ENCODE measurements at regions not wholly inside any gene's neighbourhood (a gene's known extent, or its start where the extent isn't known, plus 50 kb on each side); places are given as distances from the start of the nearest gene placed in this dataset.

- no peak for DNase-seq (ENCODE audit: extremely low read depth, insufficient read length)
- H3K4me3 ChIP-seq (replicated peaks; ENCODE audit: low read depth, low read length): no peak overlapping the region
- H3K27me3 ChIP-seq (replicated peaks; ENCODE audit: control insufficient read depth, insufficient read depth, low read length): peaks cover 2% of the 10 kb centered on the region
- TF ChIP-seq, protein P1, sequence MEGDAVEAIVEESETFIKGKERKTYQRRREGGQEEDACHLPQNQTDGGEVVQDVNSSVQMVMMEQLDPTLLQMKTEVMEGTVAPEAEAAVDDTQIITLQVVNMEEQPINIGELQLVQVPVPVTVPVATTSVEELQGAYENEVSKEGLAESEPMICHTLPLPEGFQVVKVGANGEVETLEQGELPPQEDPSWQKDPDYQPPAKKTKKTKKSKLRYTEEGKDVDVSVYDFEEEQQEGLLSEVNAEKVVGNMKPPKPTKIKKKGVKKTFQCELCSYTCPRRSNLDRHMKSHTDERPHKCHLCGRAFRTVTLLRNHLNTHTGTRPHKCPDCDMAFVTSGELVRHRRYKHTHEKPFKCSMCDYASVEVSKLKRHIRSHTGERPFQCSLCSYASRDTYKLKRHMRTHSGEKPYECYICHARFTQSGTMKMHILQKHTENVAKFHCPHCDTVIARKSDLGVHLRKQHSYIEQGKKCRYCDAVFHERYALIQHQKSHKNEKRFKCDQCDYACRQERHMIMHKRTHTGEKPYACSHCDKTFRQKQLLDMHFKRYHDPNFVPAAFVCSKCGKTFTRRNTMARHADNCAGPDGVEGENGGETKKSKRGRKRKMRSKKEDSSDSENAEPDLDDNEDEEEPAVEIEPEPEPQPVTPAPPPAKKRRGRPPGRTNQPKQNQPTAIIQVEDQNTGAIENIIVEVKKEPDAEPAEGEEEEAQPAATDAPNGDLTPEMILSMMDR (IDR thresholded peaks at IDR 0.05; ENCODE audit: insufficient read depth, low read length, poor library complexity, severe bottlenecking): no peak
- no peaks in the 10 kb centered on the region for H3K36me3 ChIP-seq (ENCODE audit: control insufficient read depth, insufficient read depth, low read length)
Observed at GRCh38 chr5:174399411-174399810, 325.0 kb upstream of the MSX2 start.

GRCh38 chr5:174400461-174400860 is 323.9 kb upstream of the MSX2 start:
- Histone ChIP-seq H3K4me3 (replicated peaks; ENCODE audit: low read depth, low read length) (no peak overlapping the region), H3K27me3 (replicated peaks; ENCODE audit: control insufficient read depth, insufficient read depth, low read length) (peaks cover 2% of the 10 kb centered on the region), H3K36me3 (ENCODE audit: control insufficient read depth, insufficient read depth, low read length) (no peaks in the 10 kb centered on the region)
- TF ChIP-seq, protein P1 (IDR thresholded peaks at IDR 0.05; ENCODE audit: insufficient read depth, low read length, poor library complexity, severe bottlenecking): no peak
- no peak for DNase-seq (ENCODE audit: extremely low read depth, insufficient read length)

GRCh38 chr5:174401793-174402192 is 322.6 kb upstream of the MSX2 start:
- Histone ChIP-seq H3K27me3 (replicated peaks; ENCODE audit: control insufficient read depth, insufficient read depth, low read length) (peaks cover 2% of the 10 kb centered on the region), H3K36me3 (ENCODE audit: control insufficient read depth, insufficient read depth, low read length) (no peaks in the 10 kb centered on the region), H3K4me3 (replicated peaks; ENCODE audit: low read depth, low read length) (no peak overlapping the region)
- TF ChIP-seq, protein P1 (IDR thresholded peaks at IDR 0.05; ENCODE audit: insufficient read depth, low read length, poor library complexity, severe bottlenecking): no peak
- DNase-seq (ENCODE audit: extremely low read depth, insufficient read length): no peak

- H3K27me3 ChIP-seq (replicated peaks; ENCODE audit: control insufficient read depth, insufficient read depth, low read length): peaks cover 2% of the 10 kb centered on the region
- TF ChIP-seq, protein P1 (IDR thresholded peaks at IDR 0.05; ENCODE audit: insufficient read depth, low read length, poor library complexity, severe bottlenecking): no peak
- no peak overlapping the region for H3K4me3 ChIP-seq (replicated peaks; ENCODE audit: low read depth, low read length)
- DNase-seq (ENCODE audit: extremely low read depth, insufficient read length): no peak
- H3K36me3 ChIP-seq (ENCODE audit: control insufficient read depth, insufficient read depth, low read length): no peaks in the 10 kb centered on the region
Observed at GRCh38 chr5:174402222-174402812, 322.1 kb upstream of the MSX2 start.

DNA sequence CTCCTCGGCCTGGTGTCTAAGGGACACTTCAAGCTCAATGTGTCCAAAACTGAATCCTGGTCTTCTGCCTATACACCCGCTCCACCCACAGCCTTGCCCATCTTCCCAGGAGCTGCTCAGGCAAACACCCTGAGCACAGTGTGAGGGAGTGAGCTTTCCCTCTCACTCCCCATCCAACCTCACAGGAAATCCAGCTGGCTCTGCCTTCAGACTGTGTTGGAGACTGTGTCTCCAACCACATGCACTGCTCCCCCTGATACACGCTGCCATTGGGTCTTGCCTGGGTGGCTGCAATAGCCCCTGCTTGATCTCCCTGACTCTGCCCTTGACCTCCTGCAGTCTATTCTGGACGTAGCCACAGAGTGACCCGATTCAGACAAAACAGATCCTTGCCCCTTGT is 319.5 kb upstream of the MSX2 start:
- Histone ChIP-seq H3K27me3 (replicated peaks; ENCODE audit: control insufficient read depth, insufficient read depth, low read length) (peaks cover 2% of the 10 kb centered on the region; the same call in 1 of the 2 replicates), H3K4me3 (replicated peaks; ENCODE audit: low read depth, low read length) (no peak overlapping the region), H3K36me3 (ENCODE audit: control insufficient read depth, insufficient read depth, low read length) (no peaks in the 10 kb centered on the region)
- TF ChIP-seq, protein P1 (IDR thresholded peaks at IDR 0.05; ENCODE audit: insufficient read depth, low read length, poor library complexity, severe bottlenecking): no peak
- no peak for DNase-seq (ENCODE audit: extremely low read depth, insufficient read length)

- H3K4me3 ChIP-seq (replicated peaks; ENCODE audit: low read depth, low read length): no peak overlapping the region
- H3K36me3 ChIP-seq (ENCODE audit: control insufficient read depth, insufficient read depth, low read length): no peaks in the 10 kb centered on the region
- no peaks in the 10 kb centered on the region; the same call in 1 of the 2 replicates for H3K27me3 ChIP-seq (replicated peaks; ENCODE audit: control insufficient read depth, insufficient read depth, low read length)
- TF ChIP-seq, protein P1 (IDR thresholded peaks at IDR 0.05; ENCODE audit: insufficient read depth, low read length, poor library complexity, severe bottlenecking): peak; percentile 16
- no peak for DNase-seq (ENCODE audit: extremely low read depth, insufficient read length)
Observed at GRCh38 chr5:174409070-174409469, 315.3 kb upstream of the MSX2 start.

Data from GM06990 (cell line).